BLaER1 treated with 17β-estradiol and CSF1 and Interleukin-3, amounts not matched to agents 10 nM and 100 nM (cell line): ENCODE measurements at regions not wholly inside any gene's neighbourhood (a gene's known extent, or its start where the extent isn't known, plus 50 kb on each side); places are given as distances from the start of the nearest gene placed in this dataset.
A peak's percentile ranks its signal among the peaks of the same experiment; 100 is the strongest.

ENCODE experiments used
- H3K27ac ChIP-seq, 11 experiments: shearing (Covaris generic); formaldehyde crosslinking; 2 replicates each; pipeline ENCODE4 v1.8.1; 2022
- H3K27me3 ChIP-seq, 11 experiments: shearing (Covaris generic); formaldehyde crosslinking; 2 replicates each; pipeline ENCODE4 v1.8.1; 2022
- H3K36me3 ChIP-seq, 11 experiments: shearing (Covaris generic); formaldehyde crosslinking; 2 replicates each; pipeline ENCODE4 v1.8.1; 2022
- H3K4me1 ChIP-seq, 10 experiments: shearing (Covaris generic); formaldehyde crosslinking; 2 replicates each; pipeline ENCODE4 v1.8.1; 2022
- H3K4me2 ChIP-seq, 11 experiments: shearing (Covaris generic); formaldehyde crosslinking; 2 replicates each; pipeline ENCODE4 v1.8.1; 2022
- H3K4me3 ChIP-seq, 10 experiments: shearing (Covaris generic); formaldehyde crosslinking; 2 replicates each; pipeline ENCODE4 v1.8.1; 2022
- H3K9ac ChIP-seq, 11 experiments: shearing (Covaris generic); formaldehyde crosslinking; 2 replicates each; pipeline ENCODE4 v1.8.1; 2022
- H3K9me3 ChIP-seq, 11 experiments: shearing (Covaris generic); formaldehyde crosslinking; replicated peaks in 1 of 11; 2 replicates each; pipeline ENCODE4 v1.8.1; 2022
- H4K20me1 ChIP-seq, 11 experiments: shearing (Covaris generic); formaldehyde crosslinking; 2 replicates each; pipeline ENCODE4 v1.8.1; 2022
- Cebpa-rat ChIP-seq, 11 experiments: shearing (Covaris generic); IDR thresholded peaks; 2 replicates each; pipeline ENCODE4 v1.8.1; 2022

DNA sequence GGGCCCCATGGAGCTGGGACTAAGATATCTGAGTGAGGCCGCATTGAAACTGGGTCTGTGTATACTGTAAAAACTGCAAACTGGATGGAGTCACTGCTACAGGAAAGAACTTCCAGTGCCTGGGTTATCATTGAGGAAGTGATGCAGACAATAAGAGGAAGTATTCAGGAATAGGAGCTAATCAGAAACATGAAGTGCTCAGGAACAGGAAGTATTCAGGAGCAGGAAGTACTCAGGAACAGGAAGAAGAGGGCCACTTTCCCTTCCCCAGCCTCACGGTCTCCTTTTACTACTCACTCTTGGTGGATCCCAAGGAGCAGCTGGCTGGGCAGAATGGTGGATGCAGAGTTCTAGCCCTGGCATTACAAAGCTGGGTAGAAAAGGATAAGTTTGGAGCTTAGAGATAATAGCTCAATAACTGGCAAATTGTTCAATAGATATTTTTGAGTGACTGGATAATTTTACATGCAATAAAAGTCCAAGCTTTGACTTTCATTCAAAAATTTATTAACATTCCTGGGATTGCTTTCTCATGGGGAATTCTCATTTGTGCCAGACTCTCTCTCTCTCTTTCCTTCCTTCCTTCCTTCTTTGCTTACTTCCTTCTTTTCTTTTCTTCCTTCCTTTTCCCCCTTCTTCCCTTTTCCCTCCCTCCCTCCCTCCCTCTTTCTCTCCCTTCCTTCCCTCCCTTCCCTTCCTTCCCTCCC, 82.2 kb upstream of the PAX1 start:
- Histone ChIP-seq H3K4me2 (peak overlapping the region in 9 of 11 experiments; percentile 0 to 76 (median 51); a peak in 16 of 22 replicates), H3K9ac (peak overlapping the region in 1 of 11 experiments; percentile 6; a peak in 1 of 22 replicates), H3K4me3 (peak overlapping the region in 1 of 10 experiments; percentile 15; a peak in 2 of 20 replicates), H3K27me3 (no peaks in the 10 kb centered on the region), H3K27ac (peak overlapping the region in 8 of 11 experiments; percentile 26 to 70 (median 52); a peak in 15 of 22 replicates), H3K4me1 (peaks cover 6 to 30% (median 25%) of the 10 kb centered on the region in 10 experiments; a peak in 18 of 20 replicates), H3K36me3 (no peaks in the 10 kb centered on the region), H3K9me3 (peaks cover 6 to 41% (median 33%) of the 10 kb centered on the region in 11 experiments; a peak in 21 of 22 replicates), H4K20me1 (no peaks in the 10 kb centered on the region)
- no peak for TF ChIP-seq Cebpa-rat (IDR thresholded peaks at IDR 0.05)

DNA sequence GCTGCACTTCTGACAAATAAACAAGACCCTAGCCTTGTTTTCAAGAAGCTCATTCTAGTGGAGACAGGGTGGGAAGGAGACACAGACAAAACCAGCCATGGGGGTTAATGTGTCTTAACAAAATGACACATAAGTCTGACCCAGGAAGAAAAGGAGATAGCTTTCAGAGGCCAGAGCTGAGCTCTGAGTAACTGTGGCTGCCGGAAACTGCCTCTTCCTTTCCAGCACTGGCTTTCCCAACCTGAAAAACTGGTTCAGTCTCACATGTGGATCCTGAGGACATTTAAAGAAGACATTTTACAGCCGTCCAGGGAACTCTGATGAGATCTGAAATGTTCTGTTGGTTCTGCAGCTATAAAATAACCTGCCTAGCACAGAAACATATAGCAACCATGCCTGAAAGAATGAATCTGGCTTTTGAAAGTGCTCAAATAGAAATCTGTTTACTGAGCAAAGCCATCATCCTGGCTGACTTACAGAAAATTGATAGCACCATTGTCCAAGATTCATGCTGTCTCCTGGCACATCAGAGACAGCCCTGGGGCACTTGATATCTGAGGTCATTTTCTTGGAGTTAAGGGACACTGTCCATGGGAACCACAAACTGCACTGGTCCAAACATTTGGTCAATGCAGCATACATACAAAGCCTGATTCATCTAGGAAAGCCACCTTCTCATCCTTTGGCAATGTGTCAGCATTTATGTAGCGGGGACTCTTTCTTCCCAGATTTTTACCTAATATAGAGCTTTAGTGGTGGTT, 83.2 kb upstream of the PAX1 start:
- H4K20me1 ChIP-seq, result no peaks in the 10 kb centered on the region
- no peaks in the 10 kb centered on the region for H3K36me3 ChIP-seq
- H3K27me3 ChIP-seq, result no peaks in the 10 kb centered on the region
- H3K9ac ChIP-seq, result no peak overlapping the region
- TF ChIP-seq Cebpa-rat (IDR thresholded peaks at IDR 0.05), result no peak
- peaks cover 6 to 26% (median 21%) of the 10 kb centered on the region in 10 experiments; a peak in 18 of 20 replicates for H3K4me1 ChIP-seq
- H3K4me2 ChIP-seq, result peak overlapping the region in 9 of 11 experiments; percentile 0 to 76 (median 51); a peak in 15 of 22 replicates
- peak overlapping the region in 7 of 11 experiments; percentile 1 to 70 (median 48); a peak in 8 of 22 replicates for H3K27ac ChIP-seq
- no peak overlapping the region for H3K4me3 ChIP-seq
- peaks cover 6 to 41% (median 33%) of the 10 kb centered on the region in 11 experiments; a peak in 21 of 22 replicates for H3K9me3 ChIP-seq

DNA sequence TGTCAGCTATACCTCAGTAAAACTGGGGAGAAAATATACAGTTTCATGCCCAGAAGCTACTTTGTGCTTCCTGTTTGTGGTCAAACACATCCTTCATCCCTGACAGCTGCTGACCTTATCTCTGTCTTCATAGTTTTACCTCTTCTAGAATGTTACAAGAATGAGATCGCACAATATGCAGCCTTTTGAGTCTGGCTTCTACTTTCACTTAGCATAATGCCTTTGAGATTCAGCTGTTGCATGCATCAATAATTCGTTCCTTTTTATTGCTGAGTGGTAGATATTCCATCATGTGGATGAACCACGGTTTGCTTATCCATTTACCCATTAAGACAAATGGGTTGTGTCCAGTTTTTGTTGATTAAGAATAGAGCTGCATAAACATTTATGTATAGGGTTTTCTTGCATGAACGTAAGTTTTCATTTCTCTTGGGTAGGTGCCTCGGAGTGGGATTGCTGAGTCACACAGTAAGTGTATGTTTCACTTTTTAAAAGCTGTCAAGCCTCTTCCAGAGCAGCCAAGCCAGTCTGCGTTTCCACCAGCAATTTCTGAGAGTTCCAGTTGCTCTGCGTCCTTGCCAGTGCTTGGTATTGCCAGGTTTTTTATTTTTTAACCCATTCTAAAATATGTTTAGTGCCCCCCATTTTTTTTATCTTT, 86.6 kb upstream of the PAX1 start:
- H3K27ac ChIP-seq, result no peak overlapping the region
- H3K4me2 ChIP-seq, result peak overlapping the region in 9 of 11 experiments; percentile 0 to 62 (median 51); a peak in 17 of 22 replicates
- H3K4me3 ChIP-seq, result no peak overlapping the region
- no peaks in the 10 kb centered on the region for H4K20me1 ChIP-seq
- no peaks in the 10 kb centered on the region for H3K36me3 ChIP-seq
- H3K9ac ChIP-seq, result no peak overlapping the region
- peaks cover 6 to 26% (median 21%) of the 10 kb centered on the region in 10 experiments; a peak in 18 of 20 replicates for H3K4me1 ChIP-seq
- H3K9me3 ChIP-seq, result peaks cover 2 to 17% (median 9%) of the 10 kb centered on the region in 11 experiments; a peak in 20 of 22 replicates
- TF ChIP-seq Cebpa-rat (IDR thresholded peaks at IDR 0.05), result no peak
- H3K27me3 ChIP-seq, result no peaks in the 10 kb centered on the region

DNA sequence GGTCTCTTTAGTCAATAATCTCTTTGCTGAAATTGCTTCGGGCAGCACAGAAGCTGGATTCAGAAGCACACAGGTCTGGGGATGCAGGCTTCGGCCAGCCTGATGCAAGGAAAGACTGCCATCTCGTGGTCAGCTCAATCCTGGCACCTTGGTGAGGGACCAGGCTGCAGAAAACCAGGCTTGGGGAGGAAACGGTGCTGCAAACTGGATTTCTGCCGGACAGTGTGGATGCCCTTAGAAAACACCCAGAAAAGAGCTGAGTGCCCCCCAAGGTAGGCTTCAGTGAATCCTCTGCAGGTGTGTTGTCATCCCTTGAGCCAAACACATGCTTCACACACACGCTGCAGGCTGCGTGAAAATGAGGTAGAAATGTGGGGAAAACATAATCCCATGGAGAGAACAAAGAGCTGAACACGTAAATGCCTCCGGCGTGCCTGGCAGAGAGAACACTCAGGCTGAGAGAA, 89.8 kb upstream of the PAX1 start:
- Histone ChIP-seq H3K4me3 (no peak overlapping the region), H3K4me1 (peaks cover 6 to 20% (median 15%) of the 10 kb centered on the region in 10 experiments; a peak in 18 of 20 replicates), H4K20me1 (no peaks in the 10 kb centered on the region), H3K4me2 (no peak overlapping the region), H3K9ac (no peak overlapping the region), H3K9me3 (no peaks in the 10 kb centered on the region), H3K27ac (no peak overlapping the region), H3K27me3 (no peaks in the 10 kb centered on the region), H3K36me3 (no peaks in the 10 kb centered on the region)
- TF ChIP-seq Cebpa-rat (IDR thresholded peaks at IDR 0.05), result no peak

DNA sequence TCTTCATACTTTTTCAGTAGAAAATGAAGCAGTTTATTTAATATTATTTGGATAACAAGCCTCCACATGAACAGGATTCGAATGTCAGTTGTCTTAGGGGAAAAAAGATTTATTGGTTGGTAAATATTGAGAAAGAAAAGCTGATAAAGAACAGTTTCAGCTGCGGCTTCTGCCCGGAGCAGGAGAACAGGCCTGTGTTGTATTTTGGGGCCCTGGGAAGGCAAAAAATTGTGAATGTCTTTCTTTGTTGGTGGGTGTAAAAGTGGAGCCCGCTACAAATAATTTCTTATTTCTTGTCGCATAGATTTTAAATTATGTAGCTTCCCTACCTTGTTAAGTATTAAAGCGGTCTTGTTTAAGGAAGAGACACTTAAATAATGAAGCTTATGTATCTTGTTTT, 90.5 kb upstream of the PAX1 start:
- H3K27ac ChIP-seq, result no peak overlapping the region
- no peaks in the 10 kb centered on the region for H4K20me1 ChIP-seq
- H3K9ac ChIP-seq, result no peak overlapping the region
- H3K4me2 ChIP-seq, result no peak overlapping the region
- no peak overlapping the region for H3K4me3 ChIP-seq
- H3K27me3 ChIP-seq, result no peaks in the 10 kb centered on the region
- peaks cover 6 to 20% (median 15%) of the 10 kb centered on the region in 10 experiments; a peak in 18 of 20 replicates for H3K4me1 ChIP-seq
- no peaks in the 10 kb centered on the region for H3K36me3 ChIP-seq
- H3K9me3 ChIP-seq, result no peaks in the 10 kb centered on the region
- TF ChIP-seq Cebpa-rat (IDR thresholded peaks at IDR 0.05), result no peak

DNA sequence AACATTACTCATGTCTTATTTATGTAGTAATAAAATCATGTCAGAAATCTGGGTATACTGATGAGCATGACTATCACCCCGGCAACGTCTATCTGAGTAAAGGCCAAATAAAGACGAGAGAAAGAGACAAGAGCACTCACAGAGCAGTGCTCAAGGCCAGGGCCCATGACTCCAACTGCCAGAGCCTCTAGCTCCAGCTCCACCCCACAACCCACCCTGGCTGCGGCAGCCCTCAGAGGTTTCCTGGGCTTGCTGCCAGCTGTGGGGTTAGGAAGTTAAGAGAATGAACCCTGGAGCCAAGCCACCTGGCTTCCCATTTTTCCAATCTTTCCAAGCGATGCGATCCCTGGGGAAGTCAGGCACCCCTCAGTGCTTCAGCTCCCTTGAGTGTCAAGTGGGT, 92.0 kb upstream of the PAX1 start:
- H3K9me3 ChIP-seq, result peaks cover 0 to 1% (median under 1%) of the 10 kb centered on the region in 11 experiments; a peak in 3 of 22 replicates
- H3K27me3 ChIP-seq, result no peaks in the 10 kb centered on the region
- TF ChIP-seq Cebpa-rat (IDR thresholded peaks at IDR 0.05), result no peak
- H3K36me3 ChIP-seq, result no peaks in the 10 kb centered on the region
- H3K27ac ChIP-seq, result no peak overlapping the region
- peaks cover under 1 to 13% (median 8%) of the 10 kb centered on the region in 10 experiments; a peak in 15 of 20 replicates for H3K4me1 ChIP-seq
- no peak overlapping the region for H3K9ac ChIP-seq
- H4K20me1 ChIP-seq, result no peaks in the 10 kb centered on the region
- peak overlapping the region in 3 of 11 experiments; percentile 2 to 51 (median 3); a peak in 3 of 22 replicates for H3K4me2 ChIP-seq
- no peak overlapping the region for H3K4me3 ChIP-seq

DNA sequence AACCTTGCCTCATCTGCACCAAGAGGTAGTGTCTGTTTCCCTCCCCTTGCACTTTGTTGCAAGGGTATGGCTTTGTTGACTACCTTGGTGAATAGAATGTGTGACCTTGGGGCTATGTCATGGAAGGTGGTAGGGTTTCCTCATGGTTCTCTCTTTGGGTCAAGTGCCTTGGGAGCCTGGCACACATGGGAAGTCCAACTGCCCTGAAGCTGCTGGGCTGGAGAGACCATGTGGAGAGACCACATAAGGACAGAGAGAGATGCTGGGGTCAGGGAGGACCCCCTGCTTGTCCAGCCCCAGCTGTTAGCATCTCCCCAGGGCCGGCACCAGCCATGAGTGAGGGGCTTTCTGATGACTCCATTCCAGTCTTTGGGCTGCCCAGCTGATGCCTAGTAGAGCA, 95.5 kb upstream of the PAX1 start:
- peaks cover 0 to 9% (median 6%) of the 10 kb centered on the region in 10 experiments; a peak in 6 of 20 replicates for H3K4me1 ChIP-seq
- H3K4me3 ChIP-seq, result no peak overlapping the region
- H3K36me3 ChIP-seq, result no peaks in the 10 kb centered on the region
- TF ChIP-seq Cebpa-rat (IDR thresholded peaks at IDR 0.05), result no peak
- peaks cover 25 to 36% (median 35%) of the 10 kb centered on the region in 11 experiments for H3K9me3 ChIP-seq
- H3K4me2 ChIP-seq, result no peak overlapping the region
- no peak overlapping the region for H3K9ac ChIP-seq
- H4K20me1 ChIP-seq, result no peaks in the 10 kb centered on the region
- no peak overlapping the region for H3K27ac ChIP-seq
- no peaks in the 10 kb centered on the region for H3K27me3 ChIP-seq

DNA sequence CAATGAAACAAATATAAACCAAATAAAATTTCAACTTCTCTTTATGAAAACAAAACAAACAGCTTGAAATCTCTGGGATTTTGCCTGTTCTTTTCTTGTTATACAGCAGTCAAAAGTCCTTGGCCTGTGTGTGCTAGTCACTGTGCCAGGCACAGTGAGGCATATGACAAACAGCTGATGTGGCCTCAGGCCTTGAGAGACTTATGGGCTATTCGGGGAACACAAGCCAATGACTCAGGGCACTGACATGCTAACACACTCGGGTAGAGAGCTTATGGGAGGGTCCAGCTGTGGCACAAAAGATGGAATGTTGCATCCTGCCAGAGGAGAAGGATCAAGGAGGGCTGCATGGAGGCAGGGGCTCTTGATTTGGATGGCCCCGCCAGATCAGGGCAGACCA, 95.4 kb upstream of the NKX2-2 start:
- no peak overlapping the region for H3K27ac ChIP-seq
- no peak for TF ChIP-seq Cebpa-rat (IDR thresholded peaks at IDR 0.05)

More for the DNA sequence above, 95.4 kb upstream of the NKX2-2 start:
- H3K36me3 ChIP-seq, result no peaks in the 10 kb centered on the region
- H3K4me2 ChIP-seq, result no peak overlapping the region
- H3K9ac ChIP-seq, result no peak overlapping the region
- peaks cover 0 to 9% (median 6%) of the 10 kb centered on the region in 10 experiments; a peak in 6 of 20 replicates for H3K4me1 ChIP-seq
- peaks cover 32 to 44% (median 41%) of the 10 kb centered on the region in 11 experiments for H3K9me3 ChIP-seq
- H3K4me3 ChIP-seq, result no peak overlapping the region
- H3K27me3 ChIP-seq, result no peaks in the 10 kb centered on the region
- H4K20me1 ChIP-seq, result no peaks in the 10 kb centered on the region
